SK-N-SH (cell line): ENCODE measurements at regions not wholly inside any gene's neighbourhood (a gene's known extent, or its start where the extent isn't known, plus 50 kb on each side); places are given as distances from the start of the nearest gene placed in this dataset.

ENCODE experiments used
- CHD2 ChIP-seq: fragments of 150-350 bp; IDR thresholded peaks from 2 replicates; pipeline ENCODE4 v1.6.1; 2018; ENCODE audit warnings: low read length; ENCODE audit not compliant: partially characterized antibody
- CTCF ChIP-seq: fragments of 200-600 bp; sonication (generic); IDR thresholded peaks from 2 replicates; pipeline ENCODE4 v1.6.1; 2017; ENCODE audit warnings: antibody characterized with exemption, mild to moderate bottlenecking, moderate library complexity
- EZH2phosphoT487 ChIP-seq: fragments of 200-600 bp; sonication (generic); IDR thresholded peaks from 2 replicates; pipeline ENCODE4 v1.6.1; 2017; ENCODE audit warnings: low read depth, mixed run types, mild to moderate bottlenecking, antibody characterized with exemption, moderate library complexity, borderline replicate concordance
- FOXJ3 ChIP-seq: sonication (generic); formaldehyde crosslinking; IDR thresholded peaks from 2 replicates; pipeline ENCODE4 v1.5.1; 2020; ENCODE audit warnings: mild to moderate bottlenecking, missing genetic modification reagents
- FOXM1 ChIP-seq: IDR thresholded peaks from 2 replicates; pipeline ENCODE4 v1.4.0; 2012; ENCODE audit warnings: low read depth, mild to moderate bottlenecking
- JUND ChIP-seq: IDR thresholded peaks from 2 replicates; pipeline ENCODE4 v1.4.0; 2012
- MAX ChIP-seq: IDR thresholded peaks from 2 replicates; pipeline ENCODE4 v1.4.0; 2012; ENCODE audit warnings: low read depth
- RXRA ChIP-seq: IDR thresholded peaks from 2 replicates; pipeline ENCODE4 v1.4.0; 2012; ENCODE audit warnings: low read depth, mild to moderate bottlenecking, borderline replicate concordance
- USF1 ChIP-seq: IDR thresholded peaks from 2 replicates; pipeline ENCODE4 v1.4.0; 2012; ENCODE audit warnings: low read depth, borderline replicate concordance
- ZBTB33 ChIP-seq: IDR thresholded peaks from 2 replicates; pipeline ENCODE4 v1.4.0; 2012; ENCODE audit warnings: low read depth, borderline replicate concordance
- TF ChIP-seq, protein P1 (sequence below): IDR thresholded peaks from 2 replicates; pipeline ENCODE4 v1.6.1; 2012; ENCODE audit warnings: mild to moderate bottlenecking, low read depth, low read length, moderate library complexity

DNA sequence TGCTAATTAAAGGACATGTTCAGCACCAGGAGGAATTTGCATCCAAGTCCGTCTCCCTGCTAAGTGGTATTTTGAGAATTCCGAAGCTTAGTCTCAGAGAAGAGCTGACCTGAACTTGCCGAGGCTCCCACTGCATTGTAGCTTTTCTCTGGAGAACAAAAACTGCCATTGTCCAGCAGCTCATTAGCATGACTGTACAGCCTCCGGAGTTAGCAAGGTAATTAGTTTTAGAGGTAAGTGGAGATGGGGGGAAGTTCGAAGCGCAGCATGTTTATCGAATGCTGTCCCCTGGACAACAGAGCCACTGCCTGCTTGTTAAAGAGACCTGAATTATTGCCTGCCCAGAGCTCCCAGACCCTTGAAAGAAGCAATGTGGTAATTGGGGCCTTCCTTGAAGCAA is 160.3 kb upstream of the PELI2 start:
- TF ChIP-seq RXRA (no peak), CTCF (no peak), USF1 (no peak), JUND (no peak), MAX (no peak), EZH2phosphoT487 (no peak), CHD2 (no peak), FOXM1 (no peak), FOXJ3 (no peak), ZBTB33 (no peak)
- TF ChIP-seq, protein P1, sequence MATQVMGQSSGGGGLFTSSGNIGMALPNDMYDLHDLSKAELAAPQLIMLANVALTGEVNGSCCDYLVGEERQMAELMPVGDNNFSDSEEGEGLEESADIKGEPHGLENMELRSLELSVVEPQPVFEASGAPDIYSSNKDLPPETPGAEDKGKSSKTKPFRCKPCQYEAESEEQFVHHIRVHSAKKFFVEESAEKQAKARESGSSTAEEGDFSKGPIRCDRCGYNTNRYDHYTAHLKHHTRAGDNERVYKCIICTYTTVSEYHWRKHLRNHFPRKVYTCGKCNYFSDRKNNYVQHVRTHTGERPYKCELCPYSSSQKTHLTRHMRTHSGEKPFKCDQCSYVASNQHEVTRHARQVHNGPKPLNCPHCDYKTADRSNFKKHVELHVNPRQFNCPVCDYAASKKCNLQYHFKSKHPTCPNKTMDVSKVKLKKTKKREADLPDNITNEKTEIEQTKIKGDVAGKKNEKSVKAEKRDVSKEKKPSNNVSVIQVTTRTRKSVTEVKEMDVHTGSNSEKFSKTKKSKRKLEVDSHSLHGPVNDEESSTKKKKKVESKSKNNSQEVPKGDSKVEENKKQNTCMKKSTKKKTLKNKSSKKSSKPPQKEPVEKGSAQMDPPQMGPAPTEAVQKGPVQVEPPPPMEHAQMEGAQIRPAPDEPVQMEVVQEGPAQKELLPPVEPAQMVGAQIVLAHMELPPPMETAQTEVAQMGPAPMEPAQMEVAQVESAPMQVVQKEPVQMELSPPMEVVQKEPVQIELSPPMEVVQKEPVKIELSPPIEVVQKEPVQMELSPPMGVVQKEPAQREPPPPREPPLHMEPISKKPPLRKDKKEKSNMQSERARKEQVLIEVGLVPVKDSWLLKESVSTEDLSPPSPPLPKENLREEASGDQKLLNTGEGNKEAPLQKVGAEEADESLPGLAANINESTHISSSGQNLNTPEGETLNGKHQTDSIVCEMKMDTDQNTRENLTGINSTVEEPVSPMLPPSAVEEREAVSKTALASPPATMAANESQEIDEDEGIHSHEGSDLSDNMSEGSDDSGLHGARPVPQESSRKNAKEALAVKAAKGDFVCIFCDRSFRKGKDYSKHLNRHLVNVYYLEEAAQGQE: no peak
